Stomach (tissue), 8 donors: ENCODE measurements at regions not wholly inside any gene's neighbourhood (a gene's known extent, or its start where the extent isn't known, plus 50 kb on each side); places are given as distances from the start of the nearest gene placed in this dataset.

ENCODE experiments used
- DNase-seq, 2 donors: peaks; one replicate each; pipeline versions ENCODE4 v3.0.0 to v3.0.0-alpha.2; 2013 to 2019
- H3K27ac ChIP-seq, 5 donors: fragments of 200-600 bp in 4 of 5; sonication (generic) in 4 of 5; one replicate each; pipeline ENCODE4 v1.5.1; 2013 to 2019; ENCODE audit warnings: mild to moderate bottlenecking in 1 of 5, moderate library complexity in 1 of 5
- H3K27me3 ChIP-seq, 3 donors: fragments of 200-600 bp; sonication (generic); one replicate each; pipeline ENCODE4 v1.5.1; 2017 to 2019; ENCODE audit warnings: mixed run types in 1 of 3
- H3K36me3 ChIP-seq, 4 donors: fragments of 200-600 bp; sonication (generic); 1 replicate in 3 of 4; 2 replicates in 1 of 4; pipeline ENCODE4 v1.5.1; 2016 to 2019
- H3K4me1 ChIP-seq, 4 donors: fragments of 200-600 bp; sonication (generic); one replicate each; pipeline ENCODE4 v1.5.1; 2016 to 2019
- H3K4me3 ChIP-seq, 4 donors: fragments of 200-600 bp; sonication (generic) in 3 of 4; one replicate each; pipeline ENCODE4 v1.5.1; 2016 to 2019; ENCODE audit warnings: mild to moderate bottlenecking in 1 of 4
- H3K9me3 ChIP-seq, 4 donors: fragments of 200-600 bp; sonication (generic); one replicate each; pipeline ENCODE4 v1.5.1; 2016 to 2019
- EP300 ChIP-seq: sonication (generic); formaldehyde crosslinking; IDR thresholded peaks from one replicate; pipeline ENCODE4 v1.6.1; 2017; ENCODE audit warnings: antibody characterized with exemption
- POLR2A ChIP-seq, 4 donors: fragments of 450-650 bp; IDR thresholded peaks; one replicate each; pipeline ENCODE4 v1.6.1; 2016; ENCODE audit warnings: antibody characterized with exemption in 4 of 4, control low read depth in 2 of 4, mild to moderate bottlenecking in 1 of 4, moderate library complexity in 1 of 4
- POLR2AphosphoS5 ChIP-seq, 3 donors: sonication (generic); formaldehyde crosslinking; IDR thresholded peaks; one replicate each; pipeline ENCODE4 v1.6.1; 2016; ENCODE audit warnings: antibody characterized with exemption in 3 of 3
- WGBS, 5 donors: extraction: QIAGEN DNeasy Blood & Tissue Kit in 3 of 5; methylation state at CpG; one replicate each; pipeline versions ENCODE4 v1.1.5 to v1.1.7; 2013 to 2018; 5-methylcytosine and 5-hydroxymethylcytosine counted together
- intact Hi-C: fragments of 100-400 bp; cut with DNase I; formaldehyde crosslinking; loops from one replicate; pipeline ENCODE4 v1.15.1; 2023; ENCODE audit warnings: low total_unique reads
- TF ChIP-seq, protein P1 (sequence below), 7 experiments: fragments of 450-650 bp in 4 of 7; fragments of 200-600 bp in 3 of 7; sonication (generic) in 3 of 7; IDR thresholded peaks; one replicate each; pipeline ENCODE4 v1.5.1; 2016 to 2019; ENCODE audit warnings: antibody characterized with exemption in 7 of 7, control low read depth in 2 of 7, mild to moderate bottlenecking in 1 of 7
- donor health status: healthy with polysubstance abuse.
- donor health status: Bipolar disorder and iron deficiency.
- donor health status: healthy.

DNA sequence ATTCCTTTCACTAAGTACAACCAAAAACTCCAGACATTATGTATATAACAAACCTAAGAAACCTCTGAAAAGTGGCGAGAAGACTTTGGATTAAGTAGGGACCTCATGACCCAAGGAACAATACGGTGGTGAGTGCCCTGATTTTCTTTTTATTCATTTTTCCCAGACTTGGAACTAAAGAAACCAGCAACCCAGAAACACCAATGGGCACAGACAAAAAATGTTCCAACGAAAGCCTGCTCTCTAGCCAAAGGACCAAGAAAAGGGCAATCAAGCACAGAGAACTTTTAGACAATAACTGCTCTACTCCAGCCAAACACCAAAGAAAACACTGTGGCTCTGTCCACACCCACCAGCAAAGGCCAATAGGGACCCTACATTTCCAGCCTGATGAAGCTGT is 66.2 kb upstream of the SSBP2 start:
- H3K27ac ChIP-seq = no peak overlapping the region
- no peak overlapping the region for H3K4me3 ChIP-seq
- no peaks in the 10 kb centered on the region for H3K27me3 ChIP-seq
- TF ChIP-seq, protein P1, sequence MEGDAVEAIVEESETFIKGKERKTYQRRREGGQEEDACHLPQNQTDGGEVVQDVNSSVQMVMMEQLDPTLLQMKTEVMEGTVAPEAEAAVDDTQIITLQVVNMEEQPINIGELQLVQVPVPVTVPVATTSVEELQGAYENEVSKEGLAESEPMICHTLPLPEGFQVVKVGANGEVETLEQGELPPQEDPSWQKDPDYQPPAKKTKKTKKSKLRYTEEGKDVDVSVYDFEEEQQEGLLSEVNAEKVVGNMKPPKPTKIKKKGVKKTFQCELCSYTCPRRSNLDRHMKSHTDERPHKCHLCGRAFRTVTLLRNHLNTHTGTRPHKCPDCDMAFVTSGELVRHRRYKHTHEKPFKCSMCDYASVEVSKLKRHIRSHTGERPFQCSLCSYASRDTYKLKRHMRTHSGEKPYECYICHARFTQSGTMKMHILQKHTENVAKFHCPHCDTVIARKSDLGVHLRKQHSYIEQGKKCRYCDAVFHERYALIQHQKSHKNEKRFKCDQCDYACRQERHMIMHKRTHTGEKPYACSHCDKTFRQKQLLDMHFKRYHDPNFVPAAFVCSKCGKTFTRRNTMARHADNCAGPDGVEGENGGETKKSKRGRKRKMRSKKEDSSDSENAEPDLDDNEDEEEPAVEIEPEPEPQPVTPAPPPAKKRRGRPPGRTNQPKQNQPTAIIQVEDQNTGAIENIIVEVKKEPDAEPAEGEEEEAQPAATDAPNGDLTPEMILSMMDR (IDR thresholded peaks at IDR 0.05) = no peak
- TF ChIP-seq POLR2AphosphoS5 (IDR thresholded peaks at IDR 0.05) (no peak), POLR2A (IDR thresholded peaks at IDR 0.05) (no peak), EP300 (no peak)
- 87 to 93% (median 93%) methylated on average over 3 of the region's 3 CpGs for WGBS, 5 donors
- H3K9me3 ChIP-seq = no peaks in the 10 kb centered on the region
- intact Hi-C loops = no loop called here
- no peaks in the 10 kb centered on the region for H3K36me3 ChIP-seq
- peaks cover 0 to 20% (median 3%) of the 10 kb centered on the region in 4 donors for H3K4me1 ChIP-seq
- no peak for DNase-seq

DNA sequence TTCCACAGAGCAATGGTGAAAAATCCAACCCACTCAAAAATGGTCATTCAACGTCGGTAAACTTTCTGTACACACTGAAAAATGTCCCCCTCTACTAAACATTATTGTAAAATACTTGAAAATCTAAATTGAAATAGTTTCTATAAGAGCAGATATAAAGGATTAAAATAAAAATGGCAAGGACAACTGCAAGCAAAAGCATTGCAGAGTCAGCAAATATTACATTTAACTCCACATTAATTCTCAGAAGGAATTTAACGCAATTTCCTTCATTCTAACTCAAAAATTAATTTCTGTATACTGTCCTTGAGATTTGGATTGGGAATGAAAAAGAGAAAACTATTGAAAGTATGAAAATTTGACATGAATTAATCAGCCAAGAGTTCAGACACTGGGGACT is 64.4 kb upstream of the SSBP2 start:
- H3K27ac ChIP-seq = no peak overlapping the region
- no peaks in the 10 kb centered on the region for H3K36me3 ChIP-seq
- DNase-seq = no peak
- H3K27me3 ChIP-seq = no peaks in the 10 kb centered on the region
- intact Hi-C loops = no loop called here
- WGBS, 5 donors = 91 to 99% (median 92%) methylated on average over 3 of the region's 3 CpGs
- H3K4me1 ChIP-seq = peaks cover 0 to 14% (median 3%) of the 10 kb centered on the region in 4 donors
- TF ChIP-seq EP300 = no peak
- no peak for TF ChIP-seq POLR2A (IDR thresholded peaks at IDR 0.05)
- TF ChIP-seq, protein P1 (IDR thresholded peaks at IDR 0.05) = no peak
- no peak for TF ChIP-seq POLR2AphosphoS5 (IDR thresholded peaks at IDR 0.05)
- H3K9me3 ChIP-seq = no peaks in the 10 kb centered on the region
- no peak overlapping the region for H3K4me3 ChIP-seq

DNA sequence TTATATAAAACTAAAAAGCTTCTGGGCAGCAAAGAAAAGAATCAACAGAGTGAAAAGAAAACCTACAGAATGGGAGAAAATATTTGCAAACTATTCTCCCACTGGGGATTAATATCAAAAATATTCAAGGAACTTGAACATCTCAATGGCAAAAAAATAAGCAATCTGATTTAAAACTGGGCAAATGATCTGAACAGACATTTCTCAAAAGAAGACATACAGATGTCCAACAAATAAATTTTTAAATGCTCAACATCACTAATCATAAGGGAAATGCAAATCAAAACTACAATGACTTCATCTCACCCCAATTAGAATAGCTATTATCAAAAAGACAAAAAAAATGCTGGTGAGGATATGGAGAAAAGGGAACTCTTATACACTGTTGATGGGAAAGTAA is 57.2 kb upstream of the SSBP2 start:
- TF ChIP-seq POLR2AphosphoS5 (IDR thresholded peaks at IDR 0.05) = no peak
- no peaks in the 10 kb centered on the region for H3K36me3 ChIP-seq
- intact Hi-C loops = no loop called here
- no peak overlapping the region for H3K4me3 ChIP-seq
- H3K4me1 ChIP-seq = no peaks in the 10 kb centered on the region
- no peak for DNase-seq
- H3K9me3 ChIP-seq = peaks cover 0 to 15% (median 6%) of the 10 kb centered on the region in 4 donors
- no peaks in the 10 kb centered on the region for H3K27me3 ChIP-seq
- H3K27ac ChIP-seq = no peak overlapping the region

DNA sequence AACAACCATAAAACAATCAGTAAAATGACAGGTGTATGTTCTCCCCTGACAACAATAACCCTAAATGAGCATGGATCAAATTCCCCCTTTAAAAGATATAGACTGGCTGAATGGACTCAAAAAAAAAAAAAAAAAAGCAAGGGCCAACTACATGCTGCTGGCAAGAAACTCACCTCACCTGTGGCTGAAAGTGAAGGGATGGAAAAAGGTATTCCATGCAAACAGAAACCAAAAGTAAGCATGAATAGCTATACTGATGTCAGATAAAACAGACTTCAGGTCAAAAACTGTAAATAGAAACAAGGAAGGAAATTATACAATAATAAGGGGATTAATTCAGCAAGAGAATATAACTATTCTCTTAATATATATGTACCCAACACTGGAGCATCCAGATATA is 54.2 kb upstream of the SSBP2 start:
- intact Hi-C loops = no loop called here
- H3K4me1 ChIP-seq = no peaks in the 10 kb centered on the region

DNA sequence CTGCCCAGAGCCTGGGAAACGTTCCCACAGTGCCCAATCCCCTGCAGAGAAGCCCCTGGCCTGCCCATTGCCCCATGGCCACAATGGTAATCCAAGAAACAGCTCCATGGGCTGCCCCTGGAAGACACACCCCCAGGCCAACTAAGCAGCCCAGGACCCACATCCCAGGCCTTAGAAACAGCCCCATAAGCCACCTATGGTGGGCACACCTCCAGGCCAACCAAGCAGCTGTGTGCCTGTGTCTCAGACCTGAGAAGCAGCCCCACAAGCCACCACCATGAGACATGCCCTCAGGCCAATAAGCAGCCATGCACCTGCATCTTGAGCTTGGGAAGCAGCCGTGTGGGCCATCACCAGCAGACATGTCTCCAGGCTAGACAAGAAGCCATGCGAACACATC is 52.9 kb upstream of the SSBP2 start:
- WGBS, 5 donors = 76 to 95% (median 91%) methylated on average over 3 of the region's 3 CpGs
- TF ChIP-seq EP300 = no peak
- TF ChIP-seq POLR2AphosphoS5 (IDR thresholded peaks at IDR 0.05) = no peak
- TF ChIP-seq POLR2A (IDR thresholded peaks at IDR 0.05) = no peak
- TF ChIP-seq, protein P1 (IDR thresholded peaks at IDR 0.05) = no peak
- DNase-seq = no peak
- H3K9me3 ChIP-seq = peaks cover 0 to 15% (median 6%) of the 10 kb centered on the region in 4 donors
- no peaks in the 10 kb centered on the region for H3K36me3 ChIP-seq
- H3K4me1 ChIP-seq = no peaks in the 10 kb centered on the region
- no peaks in the 10 kb centered on the region for H3K27me3 ChIP-seq
- no peak overlapping the region for H3K4me3 ChIP-seq
- intact Hi-C loops = no loop called here
- no peak overlapping the region for H3K27ac ChIP-seq

More for the DNA sequence above, 54.2 kb upstream of the SSBP2 start:
- no peak for TF ChIP-seq EP300
- TF ChIP-seq POLR2A (IDR thresholded peaks at IDR 0.05) = no peak
- TF ChIP-seq, protein P1 (IDR thresholded peaks at IDR 0.05) = no peak
- no peak for TF ChIP-seq POLR2AphosphoS5 (IDR thresholded peaks at IDR 0.05)
- Histone ChIP-seq H3K36me3 (no peaks in the 10 kb centered on the region), H3K27ac (no peak overlapping the region), H3K27me3 (no peaks in the 10 kb centered on the region), H3K4me3 (no peak overlapping the region), H3K9me3 (peaks cover 0 to 15% (median 6%) of the 10 kb centered on the region in 4 donors)
- DNase-seq = no peak
